ENCODE measurements at regions not wholly inside any gene's neighbourhood (a gene's known extent, or its start where the extent isn't known, plus 50 kb on each side); places are given as distances from the start of the nearest gene placed in this dataset.

- TF ChIP-seq CTCF (IDR thresholded peaks at IDR 0.05; ENCODE audit: poor library complexity), result no peak
- no peak for TF ChIP-seq EZH2 (IDR thresholded peaks at IDR 0.05; ENCODE audit: borderline replicate concordance)
- TF ChIP-seq EZH2phosphoT487 (IDR thresholded peaks at IDR 0.05; ENCODE audit: low read depth, severe bottlenecking, unreplicated experiment), result no peak
Observed at GRCh38 chr3:104992676-104993075, 374.0 kb upstream of the ALCAM start.
